KMS-11 (cell line): ENCODE measurements at regions not wholly inside any gene's neighbourhood (a gene's known extent, or its start where the extent isn't known, plus 50 kb on each side); places are given as distances from the start of the nearest gene placed in this dataset.

ENCODE experiments used
- H2AFZ ChIP-seq: fragments of 200-600 bp; sonication (generic); 2 replicates; pipeline ENCODE4 v1.6.1; 2016; ENCODE audit warnings: antibody characterized with exemption, mixed run types, low read depth
- H3K27ac ChIP-seq: fragments of 200-600 bp; sonication (generic); 2 replicates; pipeline ENCODE4 v1.6.1; 2016; ENCODE audit warnings: mild to moderate bottlenecking, mixed run types
- H3K27me3 ChIP-seq: fragments of 200-600 bp; sonication (generic); 2 replicates; pipeline ENCODE4 v1.6.1; 2017; ENCODE audit warnings: mild to moderate bottlenecking, low read depth, mixed run types, moderate library complexity; ENCODE audit not compliant: insufficient read depth
- H3K36me3 ChIP-seq: fragments of 200-600 bp; sonication (generic); 2 replicates; pipeline ENCODE4 v1.6.1; 2017; ENCODE audit warnings: mild to moderate bottlenecking, mixed run types; ENCODE audit not compliant: insufficient read depth
- H3K4me1 ChIP-seq: fragments of 200-600 bp; sonication (generic); 2 replicates; pipeline ENCODE4 v1.6.1; 2016; ENCODE audit warnings: mild to moderate bottlenecking, low read depth, mixed run types; ENCODE audit not compliant: poor library complexity, severe bottlenecking
- H3K4me2 ChIP-seq: fragments of 200-600 bp; sonication (generic); 2 replicates; pipeline ENCODE4 v1.7.0; 2016; ENCODE audit warnings: mild to moderate bottlenecking, mixed run types
- H3K4me3 ChIP-seq: fragments of 200-600 bp; sonication (generic); IDR thresholded peaks from 2 replicates; pipeline ENCODE4 v1.6.1; 2017; ENCODE audit warnings: low read depth, low read length, mixed read lengths; ENCODE audit not compliant: insufficient read depth
- H3K79me2 ChIP-seq: fragments of 200-600 bp; sonication (generic); 2 replicates; pipeline ENCODE4 v1.6.1; 2016; ENCODE audit warnings: low read depth, mixed run types; ENCODE audit not compliant: insufficient read depth
- H3K9ac ChIP-seq: fragments of 200-600 bp; sonication (generic); 2 replicates; pipeline ENCODE4 v1.6.1; 2016; ENCODE audit warnings: mild to moderate bottlenecking, mixed run types
- H4K20me1 ChIP-seq: fragments of 200-600 bp; sonication (generic); 2 replicates; pipeline ENCODE4 v1.6.1; 2016; ENCODE audit warnings: mild to moderate bottlenecking, mixed run types; ENCODE audit not compliant: insufficient read depth
- CTCF ChIP-seq: fragments of 200-600 bp; sonication (generic); conservative IDR thresholded peaks from 2 replicates; pipeline ENCODE4 v1.6.1; 2017; ENCODE audit warnings: low read depth, mild to moderate bottlenecking, antibody characterized with exemption, low read length, moderate library complexity, mixed read lengths

GRCh38 chr2:64748561-64748960 lies 94.8 kb upstream of the SERTAD2 start:
- Histone ChIP-seq H3K9ac (no peak overlapping the region), H3K27ac (no peak overlapping the region), H3K4me2 (0 out of 2 replicates have a peak overlapping the region, but pooled peaks have one; percentile 82), H4K20me1 (no peaks in the 10 kb centered on the region; the same call in 1 of the 2 replicates), H2AFZ (no peak overlapping the region), H3K4me3 (no peak overlapping the region), H3K4me1 (peaks cover 27% of the 10 kb centered on the region), H3K79me2 (no peaks in the 10 kb centered on the region), H3K27me3 (no peaks in the 10 kb centered on the region), H3K36me3 (no peaks in the 10 kb centered on the region)
- TF ChIP-seq CTCF = no peak

DNA sequence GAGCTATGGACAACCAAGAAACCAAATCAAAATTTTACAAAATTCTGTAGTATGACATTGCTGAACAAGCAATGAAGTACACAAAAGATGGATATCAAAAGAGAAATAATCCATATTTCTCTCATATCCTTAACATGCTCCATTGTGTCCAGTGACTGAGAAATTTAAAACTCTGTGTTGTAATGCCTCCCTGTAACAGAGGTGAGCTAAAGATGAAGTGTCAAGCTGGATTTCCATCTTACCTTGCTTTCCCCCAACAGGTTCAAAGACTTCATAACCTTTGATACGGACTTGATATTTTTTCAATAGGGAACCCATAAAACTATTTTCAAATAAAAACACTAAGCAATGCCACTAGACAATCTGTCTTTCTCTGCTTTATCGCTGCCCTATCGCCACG lies 95.7 kb upstream of the SERTAD2 start:
- Histone ChIP-seq H3K4me2 (peak overlapping the region; percentile 82), H4K20me1 (no peaks in the 10 kb centered on the region; the same call in 1 of the 2 replicates), H3K27ac (no peak overlapping the region), H3K4me3 (peak overlapping the region; percentile 7), H3K36me3 (no peaks in the 10 kb centered on the region), H3K9ac (no peak overlapping the region), H3K27me3 (no peaks in the 10 kb centered on the region), H2AFZ (peak overlapping the region; percentile 93), H3K79me2 (no peaks in the 10 kb centered on the region), H3K4me1 (peaks cover 27% of the 10 kb centered on the region)
- TF ChIP-seq CTCF = no peak

DNA sequence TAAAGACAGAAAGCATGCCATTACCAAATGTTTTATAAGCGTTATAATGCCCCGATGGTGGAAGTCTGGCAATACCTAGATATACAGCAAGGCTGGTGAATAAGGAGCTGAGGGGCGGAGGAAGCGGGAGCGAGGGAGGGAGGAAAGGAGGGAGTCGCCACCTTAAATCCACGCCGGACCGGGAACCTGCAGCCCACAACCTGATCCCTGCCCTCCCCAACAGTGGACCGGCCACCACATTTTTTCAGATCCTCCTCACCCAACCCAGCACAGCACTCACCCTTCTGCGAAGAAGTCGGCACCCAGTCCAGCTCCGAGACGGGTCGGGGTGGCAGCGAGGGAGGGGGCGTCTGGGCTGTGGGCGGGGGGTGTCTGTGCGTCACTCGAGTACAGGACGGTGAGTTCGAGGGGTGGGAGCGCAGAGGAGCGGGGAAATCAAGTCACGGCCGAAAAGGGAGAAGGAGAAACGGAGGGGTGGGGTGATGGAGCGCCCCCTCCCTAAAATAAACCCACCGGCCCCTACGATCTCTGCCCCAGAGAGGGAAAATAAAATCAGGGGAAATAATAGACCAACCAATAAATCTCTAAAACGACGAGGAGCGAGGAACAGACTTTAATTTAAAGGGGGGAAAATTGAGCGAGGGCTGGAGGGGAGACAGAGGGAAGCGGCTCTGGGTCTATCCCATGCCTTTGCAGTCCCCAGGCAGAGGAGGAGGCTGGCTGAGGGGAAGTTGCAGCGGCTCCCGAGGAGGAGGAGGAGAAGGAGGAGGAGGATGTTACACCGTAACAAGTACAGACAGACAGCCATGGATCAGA lies 96.5 kb upstream of the SERTAD2 start:
- no peak for TF ChIP-seq CTCF
- no peaks in the 10 kb centered on the region for H3K36me3 ChIP-seq
- no peaks in the 10 kb centered on the region for H3K79me2 ChIP-seq
- no peaks in the 10 kb centered on the region for H3K27me3 ChIP-seq
- peaks cover 27% of the 10 kb centered on the region for H3K4me1 ChIP-seq
- peak overlapping the region; percentile 93 for H2AFZ ChIP-seq
- peak overlapping the region; percentile 64; the same call in 1 of the 2 replicates for H3K9ac ChIP-seq
- H3K27ac ChIP-seq = peak overlapping the region; percentile 50
- peak overlapping the region; percentile 63 for H3K4me3 ChIP-seq
- no peaks in the 10 kb centered on the region; the same call in 1 of the 2 replicates for H4K20me1 ChIP-seq
- H3K4me2 ChIP-seq = peak overlapping the region; percentile 82

DNA sequence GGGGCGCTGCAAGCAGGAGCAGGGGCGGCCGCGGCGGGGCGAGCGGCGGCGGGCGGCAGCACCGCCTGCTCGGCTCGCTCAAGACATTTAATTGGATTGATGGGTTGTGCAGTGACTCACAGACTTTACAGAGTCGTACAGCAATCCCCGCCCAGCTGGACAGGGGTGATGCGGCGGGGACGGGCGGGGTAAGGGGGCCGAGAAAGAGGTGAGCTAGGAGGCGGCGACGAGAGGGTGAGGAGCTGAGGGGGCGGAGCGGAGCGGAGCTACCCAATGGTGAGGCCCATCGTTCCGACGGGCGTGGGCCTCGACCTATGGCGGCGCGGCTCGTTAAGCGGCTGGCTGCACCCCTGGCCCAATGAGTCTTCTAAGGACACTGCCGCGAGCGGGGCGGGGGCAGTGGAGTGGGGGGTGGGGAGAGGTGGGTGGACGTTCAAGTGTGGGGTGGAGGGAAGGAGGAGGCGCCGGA lies 97.1 kb upstream of the SERTAD2 start:
- Histone ChIP-seq H2AFZ (peak overlapping the region; percentile 93), H4K20me1 (no peaks in the 10 kb centered on the region), H3K4me2 (peak overlapping the region; percentile 82; the same call in 1 of the 2 replicates)

More for the DNA sequence above, 97.1 kb upstream of the SERTAD2 start:
- H3K36me3 ChIP-seq = no peaks in the 10 kb centered on the region
- peaks cover 27% of the 10 kb centered on the region for H3K4me1 ChIP-seq
- H3K4me3 ChIP-seq = peak overlapping the region; percentile 63
- no peak for TF ChIP-seq CTCF
- no peaks in the 10 kb centered on the region for H3K27me3 ChIP-seq
- no peaks in the 10 kb centered on the region for H3K79me2 ChIP-seq
- peak overlapping the region; percentile 50 for H3K27ac ChIP-seq
- peak overlapping the region; percentile 64; the same call in 1 of the 2 replicates for H3K9ac ChIP-seq
